ENCODE measurements at regions not wholly inside any gene's neighbourhood (a gene's known extent, or its start where the extent isn't known, plus 50 kb on each side); places are given as distances from the start of the nearest gene placed in this dataset.

DNA sequence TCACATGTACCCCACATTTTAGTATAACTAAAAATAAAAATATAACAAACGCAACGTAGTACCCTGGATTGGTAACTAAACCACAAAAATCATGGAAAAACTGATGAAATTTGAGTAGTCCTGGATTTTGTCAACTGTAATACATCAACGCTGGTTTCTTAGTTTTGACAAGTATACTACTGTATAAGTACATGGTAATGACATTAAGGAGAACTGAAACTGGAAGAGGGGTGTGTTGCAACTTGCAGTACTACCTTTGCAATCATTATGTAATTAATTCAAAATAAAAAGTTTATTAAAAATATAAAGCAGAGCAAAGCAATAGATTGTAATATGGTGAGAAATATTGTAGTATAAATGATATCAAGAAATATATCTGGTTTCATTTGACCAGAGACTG, 1158.0 kb upstream of the SPRY2 start (continued):
- TF ChIP-seq, protein P1, sequence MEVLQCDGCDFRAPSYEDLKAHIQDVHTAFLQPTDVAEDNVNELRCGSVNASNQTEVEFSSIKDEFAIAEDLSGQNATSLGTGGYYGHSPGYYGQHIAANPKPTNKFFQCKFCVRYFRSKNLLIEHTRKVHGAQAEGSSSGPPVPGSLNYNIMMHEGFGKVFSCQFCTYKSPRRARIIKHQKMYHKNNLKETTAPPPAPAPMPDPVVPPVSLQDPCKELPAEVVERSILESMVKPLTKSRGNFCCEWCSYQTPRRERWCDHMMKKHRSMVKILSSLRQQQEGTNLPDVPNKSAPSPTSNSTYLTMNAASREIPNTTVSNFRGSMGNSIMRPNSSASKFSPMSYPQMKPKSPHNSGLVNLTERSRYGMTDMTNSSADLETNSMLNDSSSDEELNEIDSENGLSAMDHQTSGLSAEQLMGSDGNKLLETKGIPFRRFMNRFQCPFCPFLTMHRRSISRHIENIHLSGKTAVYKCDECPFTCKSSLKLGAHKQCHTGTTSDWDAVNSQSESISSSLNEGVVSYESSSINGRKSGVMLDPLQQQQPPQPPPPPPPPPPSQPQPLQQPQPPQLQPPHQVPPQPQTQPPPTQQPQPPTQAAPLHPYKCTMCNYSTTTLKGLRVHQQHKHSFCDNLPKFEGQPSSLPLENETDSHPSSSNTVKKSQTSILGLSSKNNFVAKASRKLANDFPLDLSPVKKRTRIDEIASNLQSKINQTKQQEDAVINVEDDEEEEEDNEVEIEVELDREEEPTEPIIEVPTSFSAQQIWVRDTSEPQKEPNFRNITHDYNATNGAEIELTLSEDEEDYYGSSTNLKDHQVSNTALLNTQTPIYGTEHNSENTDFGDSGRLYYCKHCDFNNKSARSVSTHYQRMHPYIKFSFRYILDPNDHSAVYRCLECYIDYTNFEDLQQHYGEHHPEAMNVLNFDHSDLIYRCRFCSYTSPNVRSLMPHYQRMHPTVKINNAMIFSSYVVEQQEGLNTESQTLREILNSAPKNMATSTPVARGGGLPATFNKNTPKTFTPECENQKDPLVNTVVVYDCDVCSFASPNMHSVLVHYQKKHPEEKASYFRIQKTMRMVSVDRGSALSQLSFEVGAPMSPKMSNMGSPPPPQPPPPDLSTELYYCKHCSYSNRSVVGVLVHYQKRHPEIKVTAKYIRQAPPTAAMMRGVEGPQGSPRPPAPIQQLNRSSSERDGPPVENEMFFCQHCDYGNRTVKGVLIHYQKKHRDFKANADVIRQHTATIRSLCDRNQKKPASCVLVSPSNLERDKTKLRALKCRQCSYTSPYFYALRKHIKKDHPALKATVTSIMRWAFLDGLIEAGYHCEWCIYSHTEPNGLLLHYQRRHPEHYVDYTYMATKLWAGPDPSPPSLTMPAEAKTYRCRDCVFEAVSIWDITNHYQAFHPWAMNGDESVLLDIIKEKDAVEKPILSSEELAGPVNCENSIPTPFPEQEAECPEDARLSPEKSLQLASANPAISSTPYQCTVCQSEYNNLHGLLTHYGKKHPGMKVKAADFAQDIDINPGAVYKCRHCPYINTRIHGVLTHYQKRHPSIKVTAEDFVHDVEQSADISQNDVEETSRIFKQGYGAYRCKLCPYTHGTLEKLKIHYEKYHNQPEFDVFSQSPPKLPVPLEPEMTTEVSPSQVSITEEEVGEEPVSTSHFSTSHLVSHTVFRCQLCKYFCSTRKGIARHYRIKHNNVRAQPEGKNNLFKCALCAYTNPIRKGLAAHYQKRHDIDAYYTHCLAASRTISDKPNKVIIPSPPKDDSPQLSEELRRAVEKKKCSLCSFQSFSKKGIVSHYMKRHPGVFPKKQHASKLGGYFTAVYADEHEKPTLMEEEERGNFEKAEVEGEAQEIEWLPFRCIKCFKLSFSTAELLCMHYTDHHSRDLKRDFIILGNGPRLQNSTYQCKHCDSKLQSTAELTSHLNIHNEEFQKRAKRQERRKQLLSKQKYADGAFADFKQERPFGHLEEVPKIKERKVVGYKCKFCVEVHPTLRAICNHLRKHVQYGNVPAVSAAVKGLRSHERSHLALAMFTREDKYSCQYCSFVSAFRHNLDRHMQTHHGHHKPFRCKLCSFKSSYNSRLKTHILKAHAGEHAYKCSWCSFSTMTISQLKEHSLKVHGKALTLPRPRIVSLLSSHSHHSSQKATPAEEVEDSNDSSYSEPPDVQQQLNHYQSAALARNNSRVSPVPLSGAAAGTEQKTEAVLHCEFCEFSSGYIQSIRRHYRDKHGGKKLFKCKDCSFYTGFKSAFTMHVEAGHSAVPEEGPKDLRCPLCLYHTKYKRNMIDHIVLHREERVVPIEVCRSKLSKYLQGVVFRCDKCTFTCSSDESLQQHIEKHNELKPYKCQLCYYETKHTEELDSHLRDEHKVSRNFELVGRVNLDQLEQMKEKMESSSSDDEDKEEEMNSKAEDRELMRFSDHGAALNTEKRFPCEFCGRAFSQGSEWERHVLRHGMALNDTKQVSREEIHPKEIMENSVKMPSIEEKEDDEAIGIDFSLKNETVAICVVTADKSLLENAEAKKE (CRISPR knock-in tag; IDR thresholded peaks at IDR 0.05): no peak
- no peak for TF ChIP-seq EZH2phosphoT487 (IDR thresholded peaks at IDR 0.05; ENCODE audit: unreplicated experiment)

DNA sequence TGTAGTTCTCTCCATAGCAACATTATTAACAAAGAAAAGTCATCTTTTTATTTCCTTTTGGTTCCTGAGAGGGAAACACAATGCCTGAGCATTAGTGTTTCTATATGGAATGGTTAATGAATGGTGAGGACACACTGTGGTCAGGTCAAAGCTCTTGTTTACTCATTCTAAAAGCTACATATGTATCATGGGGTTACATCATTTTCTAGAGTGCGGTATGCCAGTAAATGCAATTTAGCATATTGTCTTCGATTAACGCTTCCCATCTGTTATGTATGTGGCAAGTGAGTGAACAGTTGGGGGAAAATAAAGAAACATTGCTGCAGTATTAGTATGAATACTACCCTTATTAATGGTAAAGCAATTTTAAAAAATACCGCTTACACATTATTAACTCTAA, 1152.2 kb upstream of the SPRY2 start:
- H4K20me1 ChIP-seq (replicated peaks; ENCODE audit: insufficient read depth): no peaks in the 10 kb centered on the region
- Mint-ChIP-seq H3K4me3 (no peak overlapping the region), H3K9me3 (no peaks in the 10 kb centered on the region; the same call in 2 of the 3 replicates), H3K27ac (no peak overlapping the region), H3K4me1 (peaks cover 2% of the 10 kb centered on the region; the same call in 2 of the 3 replicates), H3K36me3 (ENCODE audit: low read depth) (no peaks in the 10 kb centered on the region), H3K27me3 (ENCODE audit: insufficient read depth, low read depth, poor library complexity) (no peaks in the 10 kb centered on the region)
- DNase-seq (ENCODE audit: low spot score): no peak
- H3F3A ChIP-seq (replicated peaks; ENCODE audit: low read depth): no peaks in the 10 kb centered on the region
- TF ChIP-seq STAT1 (IDR thresholded peaks at IDR 0.05; ENCODE audit: unreplicated experiment): no peak
- TF ChIP-seq, protein P2, sequence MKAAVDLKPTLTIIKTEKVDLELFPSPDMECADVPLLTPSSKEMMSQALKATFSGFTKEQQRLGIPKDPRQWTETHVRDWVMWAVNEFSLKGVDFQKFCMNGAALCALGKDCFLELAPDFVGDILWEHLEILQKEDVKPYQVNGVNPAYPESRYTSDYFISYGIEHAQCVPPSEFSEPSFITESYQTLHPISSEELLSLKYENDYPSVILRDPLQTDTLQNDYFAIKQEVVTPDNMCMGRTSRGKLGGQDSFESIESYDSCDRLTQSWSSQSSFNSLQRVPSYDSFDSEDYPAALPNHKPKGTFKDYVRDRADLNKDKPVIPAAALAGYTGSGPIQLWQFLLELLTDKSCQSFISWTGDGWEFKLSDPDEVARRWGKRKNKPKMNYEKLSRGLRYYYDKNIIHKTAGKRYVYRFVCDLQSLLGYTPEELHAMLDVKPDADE (IDR thresholded peaks at IDR 0.05): no peak
- no peak for TF ChIP-seq EZH2phosphoT487 (IDR thresholded peaks at IDR 0.05; ENCODE audit: unreplicated experiment)
- TF ChIP-seq, protein P1 (CRISPR knock-in tag; IDR thresholded peaks at IDR 0.05): no peak
- no peak for TF ChIP-seq JUNB (IDR thresholded peaks at IDR 0.05; ENCODE audit: unreplicated experiment)
- no peaks in the 10 kb centered on the region for H3K79me2 ChIP-seq (replicated peaks; ENCODE audit: insufficient read depth)
- no peak overlapping the region for H3K4me3 ChIP-seq
- H2AFZ ChIP-seq: no peak overlapping the region
- H3K27ac ChIP-seq (ENCODE audit: low read depth): no peak overlapping the region
- no peaks in the 10 kb centered on the region for H3K36me3 ChIP-seq (ENCODE audit: insufficient read depth)
- H3K9me2 ChIP-seq (ENCODE audit: insufficient read depth): peaks cover 1% of the 10 kb centered on the region; the same call in 1 of the 2 replicates
- H3K4me1 ChIP-seq (ENCODE audit: insufficient read depth): no peaks in the 10 kb centered on the region
- H3K4me2 ChIP-seq: no peak overlapping the region
- H3K27me3 ChIP-seq (ENCODE audit: insufficient read depth): no peaks in the 10 kb centered on the region
- no peak for ATAC-seq
